Activated gamma-delta T cell (primary cell): ENCODE measurements at regions not wholly inside any gene's neighbourhood (a gene's known extent, or its start where the extent isn't known, plus 50 kb on each side); places are given as distances from the start of the nearest gene placed in this dataset.

Source experiments
- DNase-seq: peaks from one replicate; lab custom pipeline; 2025; lab: John Stamatoyannopoulos, UW

DNA sequence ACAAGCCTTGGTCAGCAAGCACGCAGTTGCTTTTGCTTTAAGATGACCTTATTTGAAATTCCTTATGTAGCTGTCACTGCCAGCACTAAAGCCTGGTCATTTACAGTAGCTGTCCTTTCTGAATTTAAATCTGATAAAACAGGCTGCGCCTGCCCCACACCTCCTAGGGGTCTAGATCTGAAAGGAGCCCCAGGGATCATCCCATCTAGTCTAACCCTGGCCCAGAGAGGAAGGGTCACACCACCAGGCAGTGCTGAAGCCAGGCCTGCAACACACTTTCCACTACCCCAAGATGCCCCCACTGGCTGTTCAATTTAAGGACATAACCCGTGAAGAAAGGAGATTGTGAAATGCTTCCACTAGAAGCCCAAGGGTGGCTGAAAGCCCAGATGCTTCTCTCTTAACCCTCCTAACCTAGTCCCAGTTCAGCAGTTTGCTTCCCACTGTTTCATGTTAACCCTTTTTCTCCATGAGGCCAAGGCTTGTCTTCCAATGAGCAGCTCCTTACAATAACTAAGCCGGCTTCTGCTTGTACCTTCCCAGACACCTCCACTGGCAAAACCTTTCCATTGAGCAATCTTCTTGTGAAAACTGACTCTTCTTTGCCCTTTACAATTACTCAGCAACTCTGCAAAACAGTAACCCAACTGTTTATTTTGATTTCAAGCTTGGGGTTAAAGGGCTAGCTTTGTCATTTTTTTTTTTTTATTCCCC, 198.9 kb upstream of the LPP start:
- no peak for DNase-seq

DNA sequence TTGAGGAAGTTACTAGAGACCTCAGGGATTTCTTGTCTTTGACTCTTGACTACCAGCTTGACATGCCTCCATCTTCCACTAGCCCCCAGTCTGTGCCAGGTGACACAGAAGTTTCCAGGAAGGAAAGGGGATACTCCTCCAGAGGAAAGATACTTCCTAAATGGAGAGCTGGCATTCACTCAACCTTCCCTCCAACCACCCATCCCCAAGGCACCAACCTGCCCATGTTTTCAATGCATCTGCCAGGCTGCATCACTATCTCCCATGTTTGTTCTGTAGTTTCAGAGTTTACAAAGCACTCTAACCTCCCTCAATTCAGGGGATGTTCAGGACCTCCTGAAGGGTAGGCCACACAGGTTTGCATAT, 198.4 kb upstream of the LPP start:
- no peak for DNase-seq

DNA sequence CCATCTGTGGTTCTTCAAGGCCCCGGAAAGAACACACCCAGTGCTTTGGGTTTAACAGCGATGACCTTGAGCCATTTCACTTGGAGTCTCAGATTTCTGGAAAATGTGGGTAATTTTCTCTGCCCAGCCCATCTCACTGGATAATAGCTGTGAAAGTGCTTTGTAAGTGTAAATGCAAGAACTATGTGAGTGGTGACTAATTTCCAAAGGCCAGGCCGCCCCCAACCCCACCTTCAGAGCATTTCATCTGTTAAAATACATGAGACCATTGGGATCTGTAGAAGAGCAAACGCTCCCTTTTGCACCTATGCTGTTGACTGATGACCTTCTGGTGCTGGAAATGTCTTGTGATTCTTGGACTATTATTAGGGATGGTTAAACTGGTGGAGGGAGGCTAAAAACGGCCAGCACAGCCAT, 196.8 kb upstream of the LPP start:
- DNase-seq, result no peak

DNA sequence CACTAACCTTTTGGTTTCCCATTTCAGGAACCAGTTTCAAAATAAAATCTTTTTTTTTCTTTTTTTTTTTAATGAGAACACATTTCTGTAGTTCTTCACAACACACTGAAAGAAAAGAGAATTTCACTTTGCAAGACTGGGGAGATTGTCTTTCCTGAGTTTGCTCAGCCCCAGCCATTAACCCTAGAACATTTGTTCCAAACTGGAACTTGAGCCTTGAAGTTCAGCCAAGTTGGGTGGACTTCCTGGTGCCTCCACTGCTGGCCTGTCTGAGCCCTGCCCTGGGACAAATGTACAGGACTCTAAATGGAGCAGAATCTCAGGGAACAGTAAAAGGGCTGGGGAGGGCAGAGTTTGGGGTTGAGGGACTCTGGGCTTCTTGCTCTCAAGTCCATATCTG, 196.4 kb upstream of the LPP start:
- DNase-seq, result no peak

DNA sequence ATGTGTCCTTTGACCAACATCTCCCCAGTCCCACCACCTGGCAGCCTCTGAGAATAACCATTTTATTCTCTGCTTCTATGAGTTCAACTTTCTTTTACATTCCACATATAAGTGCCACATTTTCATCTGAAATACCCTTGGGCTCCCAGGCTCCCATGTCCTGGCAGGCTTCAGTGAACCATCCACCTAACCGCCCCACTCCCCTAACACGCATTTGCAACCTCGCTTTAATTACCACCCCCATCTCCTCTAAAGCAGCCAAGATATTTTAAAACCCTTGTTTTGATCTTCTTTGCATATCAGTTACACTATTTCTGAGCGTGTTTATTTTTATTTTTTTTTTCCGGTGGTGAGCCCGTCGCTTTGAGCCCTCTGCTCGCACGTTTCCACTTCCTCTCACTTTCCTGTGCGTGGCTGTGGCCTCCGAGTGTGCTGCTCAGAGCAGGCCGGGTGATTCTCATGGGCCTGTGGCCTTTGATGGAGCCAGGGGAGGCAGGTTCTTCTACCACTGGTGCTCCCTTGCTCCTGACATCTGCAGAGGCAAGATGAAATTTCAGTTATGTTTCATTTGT, 195.4 kb upstream of the LPP start:
- peak; percentile 15 for DNase-seq

DNA sequence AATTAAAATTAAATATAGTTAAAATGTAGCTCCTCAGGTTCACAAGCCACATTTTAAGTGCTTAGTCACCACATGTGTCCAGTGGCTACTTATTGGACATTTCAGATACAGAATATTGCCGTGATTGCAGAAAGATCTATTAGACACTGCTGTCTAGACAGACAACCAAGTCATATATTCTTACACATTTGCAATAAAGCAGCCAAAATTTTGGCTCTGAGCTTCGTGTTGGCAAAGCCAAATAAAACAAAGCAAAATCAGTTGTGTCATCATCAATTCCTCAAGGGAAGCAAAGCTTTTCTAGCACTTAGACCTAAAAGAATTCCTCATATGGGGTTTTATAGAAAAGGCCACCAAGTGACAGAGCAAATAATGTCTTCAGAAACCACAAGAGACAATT, 193.1 kb upstream of the LPP start:
- DNase-seq, result no peak

DNA sequence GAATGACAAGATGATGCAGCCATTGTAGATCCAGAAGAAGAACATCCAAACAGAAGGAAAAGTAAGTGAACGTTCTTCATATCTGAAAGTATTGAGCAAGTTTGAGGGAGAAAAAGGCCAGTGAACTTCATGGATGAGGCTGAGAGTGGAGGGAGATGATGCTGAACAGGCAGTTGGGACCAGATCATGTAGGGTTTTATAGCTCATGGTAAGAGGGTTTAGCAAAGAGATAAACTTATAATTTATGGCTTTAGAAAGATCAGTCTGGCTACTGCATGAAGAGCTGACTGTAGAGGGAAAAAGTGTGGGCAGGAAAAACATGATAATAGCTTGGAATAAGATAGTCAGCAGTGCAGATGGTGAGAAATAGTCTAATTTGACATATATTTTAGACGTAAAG, 192.6 kb upstream of the LPP start:
- DNase-seq, result no peak

DNA sequence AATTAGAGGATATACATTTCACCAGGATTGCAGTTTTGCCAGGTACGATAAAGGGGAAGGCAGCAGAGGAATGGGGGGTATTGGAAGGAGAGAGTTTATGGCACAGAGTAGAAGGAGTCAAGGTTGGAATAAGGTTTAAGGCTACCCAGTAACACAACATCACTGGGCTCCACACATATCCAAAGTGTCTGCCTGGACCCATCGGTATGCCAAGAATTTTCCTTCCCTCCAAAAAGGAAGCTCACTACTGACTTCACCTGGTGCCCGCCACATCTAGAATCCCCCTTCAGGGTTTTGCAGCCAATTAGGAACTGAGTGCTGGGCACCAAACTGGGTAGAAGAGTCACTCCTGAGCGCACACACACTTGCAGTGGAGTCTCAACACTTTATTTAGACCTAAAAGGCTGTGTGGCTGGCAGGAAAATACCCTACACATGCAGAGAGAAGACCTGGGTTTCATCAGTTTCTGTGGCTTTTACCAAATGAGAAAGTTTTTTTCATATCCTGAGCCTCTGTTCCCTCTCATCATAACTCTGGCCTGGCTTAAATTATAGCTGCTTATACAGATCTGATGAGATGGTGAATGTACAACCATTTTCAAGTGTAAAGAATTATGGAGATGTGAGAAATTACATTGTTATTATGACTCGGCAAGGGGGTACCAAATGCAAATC, 190.8 kb upstream of the LPP start:
- DNase-seq, result no peak

DNA sequence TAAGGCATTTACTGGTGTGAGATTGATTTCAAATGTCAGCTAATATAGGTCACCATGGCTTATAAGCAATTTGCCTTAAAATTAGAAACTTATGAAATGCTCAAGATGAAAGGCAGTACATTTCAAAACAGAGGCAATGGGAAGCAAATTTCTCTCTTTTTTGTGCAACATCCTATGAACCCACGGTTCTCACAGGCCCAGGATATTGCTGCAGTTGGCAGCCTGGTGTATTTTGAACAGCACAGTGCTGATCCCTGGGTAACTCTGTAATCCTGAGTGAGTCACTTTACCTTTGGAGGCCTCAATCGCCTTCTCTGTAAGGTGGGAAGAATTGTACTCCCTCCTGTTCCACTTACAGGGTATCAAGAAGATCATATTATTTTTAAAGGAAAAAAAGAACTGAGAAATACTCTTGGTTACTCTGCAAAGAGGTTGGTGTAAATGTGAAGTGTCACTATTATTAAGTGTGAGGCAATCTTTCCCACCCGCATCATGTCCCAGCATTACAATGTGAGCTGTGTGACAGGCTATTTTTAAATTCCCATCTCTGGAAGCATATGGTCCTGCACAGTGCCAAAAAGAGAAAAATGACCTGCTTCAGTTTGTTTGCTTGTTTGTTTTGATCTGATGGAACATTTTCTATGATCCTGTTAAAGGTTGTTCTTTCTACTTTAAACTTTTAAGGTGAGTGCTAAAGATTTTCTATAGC, 190.1 kb upstream of the LPP start:
- no peak for DNase-seq

DNA sequence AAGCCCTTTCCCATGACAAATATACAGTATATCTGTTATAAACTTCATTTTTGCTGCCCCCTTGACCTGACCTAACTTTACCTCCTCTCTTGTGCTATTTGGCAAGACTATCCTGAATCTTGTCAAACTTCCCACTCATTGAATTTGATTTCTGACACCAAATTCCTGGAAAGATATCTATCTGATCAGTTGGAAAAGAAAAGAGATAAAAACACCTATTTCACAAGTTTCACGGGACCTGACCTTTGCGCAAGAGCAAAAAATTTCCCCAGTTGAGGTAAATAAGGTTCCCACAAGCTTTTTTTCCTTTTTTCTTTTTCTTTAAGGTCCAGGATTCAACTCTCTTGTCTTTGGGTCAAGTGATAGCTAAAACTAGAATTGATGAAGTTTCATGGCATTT, 189.2 kb upstream of the LPP start:
- no peak for DNase-seq

DNA sequence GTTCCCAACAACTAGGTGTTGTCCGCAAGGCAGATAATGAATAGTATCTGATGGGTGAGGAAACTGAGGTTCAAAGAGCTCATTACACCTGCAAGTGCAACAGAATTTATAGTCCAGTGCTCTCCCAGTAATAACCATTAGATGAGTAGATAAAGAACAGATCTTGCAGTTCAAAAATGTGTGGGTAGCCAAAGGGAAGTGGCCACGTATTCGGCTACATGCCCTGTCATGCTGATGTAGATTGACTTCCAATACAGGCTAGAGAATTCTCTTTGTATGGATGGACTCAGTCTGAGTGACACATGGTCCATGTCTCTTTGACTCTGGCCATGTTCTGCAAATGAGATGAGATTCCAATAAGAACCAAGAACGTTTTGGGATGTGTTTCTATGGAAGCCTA, 187.9 kb upstream of the LPP start:
- no peak for DNase-seq

DNA sequence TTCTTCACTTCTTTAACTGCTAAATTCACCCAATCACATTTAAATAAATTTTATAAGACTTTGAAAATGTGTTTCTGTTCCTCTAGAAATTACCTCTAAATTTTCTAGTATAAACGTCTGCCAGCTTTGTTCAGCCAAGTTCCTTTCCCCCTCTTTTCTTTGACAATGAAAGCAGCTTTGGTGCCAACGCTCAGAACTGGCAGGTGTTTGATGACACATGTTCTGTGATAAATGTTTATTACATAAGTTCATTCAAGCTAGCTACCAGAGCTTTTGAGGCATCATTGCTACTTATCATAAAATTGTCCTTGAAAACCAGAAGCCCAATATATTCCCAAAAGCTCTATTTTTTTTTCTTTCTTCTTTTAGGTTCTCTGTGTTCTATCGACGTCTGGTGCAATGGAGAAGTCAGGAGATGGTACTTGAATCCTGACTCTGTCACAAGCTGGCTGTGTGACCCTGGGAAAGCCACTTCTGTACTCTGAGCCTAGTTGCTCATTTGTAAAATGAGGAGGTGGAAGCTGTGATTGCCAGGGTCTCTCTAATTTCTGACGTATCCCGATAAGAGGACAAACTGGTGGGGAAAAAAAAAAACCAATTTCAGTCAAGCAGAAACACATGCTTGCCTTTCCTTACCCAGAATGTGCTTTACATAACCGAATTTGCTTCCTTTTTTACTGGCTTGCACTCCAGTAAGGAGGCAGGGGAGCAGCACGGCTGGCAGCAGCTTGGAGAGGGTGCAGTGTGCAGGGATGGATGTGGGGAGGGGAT, 187.1 kb upstream of the LPP start:
- DNase-seq, result no peak

DNA sequence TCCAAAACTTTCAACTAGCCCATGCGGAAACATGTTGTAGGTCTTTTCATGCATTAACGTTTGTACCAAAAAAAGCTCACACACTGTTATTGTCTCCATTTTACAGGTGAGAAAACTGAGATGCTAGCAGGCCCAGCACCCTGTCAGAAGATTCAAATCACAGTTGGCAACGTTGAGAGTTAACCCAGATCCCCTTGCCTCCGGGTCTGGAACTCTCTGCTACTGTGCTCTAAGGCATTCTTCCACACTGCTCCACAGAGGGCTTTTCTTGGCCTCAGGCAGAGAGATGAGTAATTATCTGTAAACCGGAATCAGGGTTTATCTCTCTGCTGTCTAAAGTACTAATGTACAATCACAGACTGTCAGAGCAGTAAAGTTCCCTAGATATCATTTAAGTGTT, 186.0 kb upstream of the LPP start:
- no peak for DNase-seq

DNA sequence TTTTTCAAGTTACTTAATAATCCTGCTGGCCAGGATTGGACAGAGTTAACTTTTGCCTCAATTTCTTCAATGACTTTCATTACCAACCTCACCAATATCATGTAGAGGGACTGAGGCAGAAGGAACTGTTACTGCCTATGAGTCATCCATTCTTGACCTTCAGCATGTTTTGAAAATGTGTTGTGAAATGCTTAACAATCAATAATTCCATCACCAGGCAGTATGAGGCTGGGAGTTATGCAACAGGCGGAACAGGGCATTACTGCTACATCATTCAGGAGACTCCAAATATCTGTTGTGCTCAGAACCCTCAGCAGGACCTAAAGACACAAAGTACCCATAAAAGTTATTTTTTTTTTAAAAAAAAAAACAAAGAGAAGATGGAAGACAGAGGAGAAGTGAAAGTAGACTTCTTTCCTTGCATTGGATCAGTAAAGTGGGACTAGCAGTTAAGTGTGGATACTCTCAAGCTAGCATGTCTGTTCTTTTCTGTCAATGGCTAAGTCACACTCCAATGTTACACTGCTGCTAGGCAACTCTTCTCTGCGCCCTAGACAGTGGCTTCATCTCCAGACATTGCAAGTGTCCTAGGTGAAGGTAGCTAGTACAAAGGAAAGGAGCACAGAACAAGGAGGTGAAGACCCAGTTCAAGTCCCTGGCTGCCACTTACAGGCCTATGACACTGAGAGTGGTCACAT, 184.9 kb upstream of the LPP start:
- DNase-seq, result no peak

DNA sequence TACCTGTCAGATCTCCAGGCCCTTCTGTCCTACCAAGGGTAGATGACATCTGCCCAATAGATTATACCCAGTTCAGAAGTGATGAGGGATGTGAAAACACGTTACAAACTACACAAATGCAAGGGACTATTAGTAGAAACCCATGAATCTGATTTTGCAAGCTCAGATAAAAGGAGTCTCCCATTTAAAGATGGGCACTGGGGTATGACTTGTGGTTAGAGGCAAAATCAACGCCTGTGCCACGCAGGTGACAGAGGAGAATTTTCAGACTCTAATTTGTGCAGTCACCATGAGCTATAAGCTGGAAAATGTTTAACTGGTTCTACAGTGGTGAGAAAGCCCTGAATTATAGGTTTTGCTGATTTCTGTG, 184.4 kb upstream of the LPP start:
- no peak for DNase-seq

DNA sequence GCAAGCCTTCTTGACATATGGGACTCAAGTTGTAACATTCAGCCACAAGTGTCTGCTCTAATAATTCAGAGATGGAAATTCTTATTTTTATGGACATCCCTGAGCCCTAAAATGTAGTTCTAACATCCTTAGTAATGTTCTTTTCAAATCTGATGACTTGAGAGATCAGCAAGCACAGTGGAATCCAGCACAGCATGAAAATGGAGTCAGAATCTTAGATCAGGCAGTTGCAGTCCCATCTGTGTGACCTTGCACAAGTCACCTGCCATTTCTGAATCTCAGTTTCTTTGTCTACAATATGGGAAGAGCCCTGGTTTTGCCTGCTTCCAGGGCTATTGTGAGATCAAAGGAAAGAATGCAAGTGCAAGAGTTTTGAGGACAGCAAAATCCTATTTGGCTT, 183.9 kb upstream of the LPP start:
- no peak for DNase-seq

DNA sequence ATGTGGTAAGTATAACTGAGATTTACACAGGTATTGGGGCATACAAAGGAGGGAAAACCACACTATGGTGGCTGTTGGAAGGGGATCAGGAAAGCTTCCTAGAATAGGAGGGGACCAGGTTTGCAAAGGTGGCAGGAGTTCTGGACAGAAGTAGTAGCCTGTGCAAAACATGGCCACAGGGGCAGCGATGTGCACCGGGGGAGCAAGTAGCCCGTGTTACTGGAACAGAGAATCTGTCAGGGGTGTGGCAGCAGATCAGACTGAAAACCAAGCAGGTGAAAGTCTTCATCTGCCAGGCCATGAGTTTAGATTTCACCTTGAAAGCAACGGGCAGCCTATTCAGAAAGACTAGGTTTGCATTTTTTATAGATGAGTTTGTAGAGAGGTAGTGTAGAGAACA, 182.3 kb upstream of the LPP start:
- DNase-seq, result no peak

DNA sequence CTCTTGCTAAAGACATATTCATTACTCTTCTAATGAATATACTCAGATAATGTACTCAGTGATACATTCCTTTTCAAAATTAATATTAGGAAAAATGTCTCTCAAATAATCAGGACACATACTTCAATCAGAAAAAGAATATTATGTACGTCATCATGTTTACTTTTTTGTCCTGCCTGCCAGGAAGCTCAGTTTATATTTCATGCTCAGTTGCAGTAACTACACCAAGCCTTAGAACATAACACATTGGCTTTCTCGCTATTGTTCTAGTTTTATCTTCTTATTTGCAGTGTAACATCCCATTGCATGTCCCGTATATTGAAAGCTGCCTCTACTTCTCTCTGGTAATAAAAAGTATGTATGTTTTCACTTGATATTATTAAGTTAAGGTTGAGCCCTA, 181.5 kb upstream of the LPP start:
- DNase-seq, result no peak

DNA sequence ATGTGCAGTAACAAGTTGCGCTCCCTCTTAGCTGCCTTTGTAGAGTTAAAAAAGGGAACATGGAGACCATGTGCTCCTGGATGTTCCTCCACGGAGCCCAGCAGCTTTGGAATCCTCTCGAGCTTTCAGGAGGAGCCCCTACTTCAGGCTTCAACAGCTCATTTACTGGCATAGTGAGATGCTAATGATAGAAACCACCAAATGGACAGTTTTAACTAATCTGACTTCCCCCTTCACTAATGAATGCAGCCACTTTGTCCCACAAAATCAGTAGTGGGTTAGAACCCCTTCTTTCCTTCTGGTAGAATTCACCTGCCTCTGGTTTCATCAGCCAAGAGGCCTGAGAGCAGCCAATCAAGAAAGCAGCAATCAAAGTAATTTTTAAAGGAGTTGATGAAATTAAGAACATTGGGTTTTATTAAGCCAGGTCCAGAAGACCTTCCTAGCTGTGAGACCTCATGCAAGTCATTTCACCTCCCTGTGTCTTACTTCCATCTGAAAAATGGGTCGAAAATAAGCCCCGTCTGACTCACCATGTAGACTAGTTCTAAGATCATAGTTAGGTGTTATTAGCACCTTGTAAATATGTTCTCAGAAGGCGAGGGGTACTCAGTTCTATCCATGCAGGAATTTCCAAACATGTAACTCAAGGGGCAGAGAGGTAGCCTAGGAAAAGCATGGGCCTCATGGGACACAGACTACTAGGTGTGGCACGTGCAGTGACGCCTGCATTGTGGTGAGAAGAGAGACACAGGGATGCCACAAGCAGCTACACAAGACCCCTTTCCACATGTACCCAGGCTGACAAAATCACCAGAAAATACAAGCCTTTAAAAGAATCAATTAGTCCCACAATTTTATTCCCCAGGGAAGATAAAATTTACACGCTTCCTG, 179.7 kb upstream of the LPP start:
- DNase-seq, result no peak

DNA sequence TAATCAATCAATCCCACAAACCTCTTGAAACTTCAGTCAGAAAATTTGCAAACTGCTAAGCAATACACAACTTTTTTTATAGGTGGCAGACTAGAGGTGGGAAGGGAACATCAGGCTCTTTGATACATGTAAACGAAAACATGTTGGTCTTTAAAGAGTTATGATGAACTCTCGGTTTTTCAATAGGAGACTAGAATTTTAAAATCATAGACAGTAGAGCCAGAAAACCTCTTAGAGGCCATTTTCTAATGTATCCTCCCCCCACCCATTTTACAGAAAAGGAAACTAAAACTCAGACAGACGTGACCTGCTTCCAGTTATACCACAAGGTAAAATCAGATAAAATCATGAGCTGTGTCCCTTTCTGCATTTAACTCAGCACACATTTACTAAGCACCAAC, 179.1 kb upstream of the LPP start:
- DNase-seq, result no peak
